Left colon (tissue), 2 donors: ENCODE measurements at regions not wholly inside any gene's neighbourhood (a gene's known extent, or its start where the extent isn't known, plus 50 kb on each side); places are given as distances from the start of the nearest gene placed in this dataset.
"Not testable (repeated sequence)": the region's sequence is repeated elsewhere in the genome, so short reads cannot be mapped to it uniquely, and the experiment has no call there.

ENCODE experiments used
- ATAC-seq: fragments of 200-7000 bp; cut with Tn5 transposase; one replicate; pipeline ENCODE4 v1.9.1; 2020; ENCODE audit warnings: mild to moderate bottlenecking, moderate library complexity
- DNase-seq, 2 donors: peaks; one replicate each; pipeline ENCODE4 v3.0.0-alpha.2; 2020
- intact Hi-C, 2 donors: fragments of 100-400 bp; cut with DNase I in 1 of 2; cut with micrococcal nuclease in 1 of 2; formaldehyde crosslinking; loops; one replicate each; pipeline versions ENCODE4 v1.11.2 to v1.14.0; 2022; cut with DNase I, micrococcal nuclease
- donor health status: DM: no; HTN: no; CAD: no.
- donor health status: DM: yes; HTN: yes; CAD: no.

GRCh38 chr3:162863579-162863978, 1367.0 kb downstream of the OTOL1 start:
- ATAC-seq (no peak), DNase-seq (no peak)
- intact Hi-C loops, result no loop called here

GRCh38 chr3:162865466-162865865, 1368.9 kb downstream of the OTOL1 start:
- ATAC-seq, result no peak
- intact Hi-C loops, result no loop called here

GRCh38 chr3:162879021-162879562, 1382.5 kb downstream of the OTOL1 start:
- ATAC-seq (no peak), DNase-seq (no peak)
- intact Hi-C loops, result no loop called here

More at GRCh38 chr3:162865466-162865865, 1368.9 kb downstream of the OTOL1 start:
- DNase-seq, result no peak

- DNase-seq (no peak), ATAC-seq (no peak)
- intact Hi-C loops, result no loop called here
These were observed 1387.8 kb downstream of the OTOL1 start for GRCh38 chr3:162884373-162884772.

- intact Hi-C loops, result no loop called here
- DNase-seq (no peak), ATAC-seq (no peak)
These were observed 1396.5 kb downstream of the OTOL1 start for GRCh38 chr3:162892921-162893793.

- no peak for DNase-seq
- intact Hi-C loops, result no loop called here
These were observed 1400.7 kb downstream of the OTOL1 start for GRCh38 chr3:162897291-162897690.

GRCh38 chr3:162932503-162932902, 1435.9 kb downstream of the OTOL1 start:
- DNase-seq (no peak), ATAC-seq (no peak)
- intact Hi-C loops, result no loop called here

More at GRCh38 chr3:162897291-162897690, 1400.7 kb downstream of the OTOL1 start:
- no peak for ATAC-seq

GRCh38 chr3:162933656-162934055, 1437.0 kb downstream of the OTOL1 start:
- no peak for DNase-seq
- intact Hi-C loops, result no loop called here
- ATAC-seq, result no peak

- ATAC-seq, result no peak
These were observed 1440.1 kb downstream of the OTOL1 start for GRCh38 chr3:162936706-162937105.

GRCh38 chr3:162938083-162938482, 1441.5 kb downstream of the OTOL1 start:
- ATAC-seq, result no peak
- no peak for DNase-seq
- intact Hi-C loops, result no loop called here

More at GRCh38 chr3:162936706-162937105, 1440.1 kb downstream of the OTOL1 start:
- DNase-seq, result no peak
- intact Hi-C loops, result no loop called here

GRCh38 chr3:162945626-162946025, 1449.0 kb downstream of the OTOL1 start:
- DNase-seq, result no peak
- intact Hi-C loops, result no loop called here
- no peak for ATAC-seq

- intact Hi-C loops, result no loop called here
- DNase-seq (no peak), ATAC-seq (no peak)
These were observed 1460.1 kb downstream of the OTOL1 start for GRCh38 chr3:162956711-162957110.

GRCh38 chr3:162960269-162960668, 1463.7 kb downstream of the OTOL1 start:
- no peak for ATAC-seq
- no peak for DNase-seq
- intact Hi-C loops, result no loop called here

- DNase-seq, result no peak
- intact Hi-C loops, result no loop called here
- ATAC-seq, result no peak
These were observed 1473.7 kb downstream of the OTOL1 start for GRCh38 chr3:162970292-162970691.

GRCh38 chr3:162971715-162972114, 1475.1 kb downstream of the OTOL1 start:
- intact Hi-C loops, result no loop called here
- DNase-seq, result no peak
- ATAC-seq, result no peak

GRCh38 chr3:162973428-162973917, 1476.9 kb downstream of the OTOL1 start:
- ATAC-seq (no peak), DNase-seq (no peak)
- intact Hi-C loops, result no loop called here

- ATAC-seq (no peak), DNase-seq (no peak)
- intact Hi-C loops, result no loop called here
These were observed 1481.5 kb downstream of the OTOL1 start for GRCh38 chr3:162978136-162978535.

GRCh38 chr3:162984746-162985145, 1488.1 kb downstream of the OTOL1 start:
- intact Hi-C loops, result no loop called here
- DNase-seq, result no peak
- ATAC-seq, result no peak

GRCh38 chr3:162987085-162987794, 1490.6 kb downstream of the OTOL1 start:
- ATAC-seq, DNase-seq, intact Hi-C loops: not testable (repeated sequence)

GRCh38 chr3:162992741-162993140, 1496.1 kb downstream of the OTOL1 start:
- ATAC-seq (no peak), DNase-seq (no peak)
- intact Hi-C loops, result no loop called here
